B cell (primary cell): ENCODE measurements at regions not wholly inside any gene's neighbourhood (a gene's known extent, or its start where the extent isn't known, plus 50 kb on each side); places are given as distances from the start of the nearest gene placed in this dataset.

Source experiments
- ATAC-seq: fragments of 200-7000 bp; cut with Tn5 transposase; one replicate; pipeline ENCODE4 v1.10.0; 2021; ENCODE audit warnings: low read depth, mild to moderate bottlenecking, moderate number of reproducible peaks, moderate library complexity
- CTCF ChIA-PET: fragments of 350-600 bp; sonication (Branson Sonifier 250); formaldehyde crosslinking; loops from one replicate; lab custom pipeline; 2021; ENCODE audit warnings: antibody characterized with exemption, inconsistent platforms; lab: Charles Lee
- POLR2A ChIA-PET: fragments of 350-600 bp; sonication (Branson Sonifier 250); formaldehyde crosslinking; loops from one replicate; lab custom pipeline; 2021; ENCODE audit warnings: antibody characterized with exemption; lab: Charles Lee
- DNase-seq: peaks from one replicate; pipeline ENCODE4 v3.0.0; 2013
- H2AFZ ChIP-seq: 2 replicates; pipeline ENCODE4 v1.6.1; 2012; ENCODE audit warnings: mild to moderate bottlenecking, low read depth, low read length; ENCODE audit not compliant: insufficient read depth, poor library complexity, severe bottlenecking
- H3K27ac ChIP-seq, 2 donors: 1 replicate in 1 of 2; 2 replicates in 1 of 2; pipeline ENCODE4 v1.5.1; 2012 to 2013; ENCODE audit warnings: low read length in 2 of 2, mild to moderate bottlenecking in 2 of 2, moderate library complexity in 1 of 2
- H3K27me3 ChIP-seq, 4 experiments: fragments of 200-600 bp in 1 of 4; sonication (generic) in 1 of 4; replicated peaks in 1 of 4; 1 replicate in 2 of 4; 2 replicates in 2 of 4; pipeline versions ENCODE4 v1.6.1 to v1.7.0; 2013 to 2016; ENCODE audit warnings: low read length in 3 of 4, mild to moderate bottlenecking in 2 of 4, mixed read lengths in 1 of 4, moderate library complexity in 1 of 4; ENCODE audit not compliant: insufficient read depth in 4 of 4, control insufficient read depth in 3 of 4; ENCODE audit errors: control extremely low read depth in 1 of 4
- H3K36me3 ChIP-seq, 2 experiments: replicated peaks in 1 of 2; 1 replicate in 1 of 2; 2 replicates in 1 of 2; pipeline versions ENCODE4 v1.6.1 to v1.7.1; 2013; ENCODE audit warnings: low read length in 1 of 2; ENCODE audit not compliant: insufficient read depth in 2 of 2, control insufficient read depth in 1 of 2; ENCODE audit errors: control extremely low read depth in 1 of 2, extremely low read depth in 1 of 2
- H3K4me1 ChIP-seq, 2 donors: fragments of 200-600 bp in 1 of 2; sonication (generic) in 1 of 2; 1 replicate in 1 of 2; 2 replicates in 1 of 2; pipeline versions ENCODE4 v1.5.1 to v1.6.1; 2013 to 2017; ENCODE audit warnings: low read length in 2 of 2; ENCODE audit not compliant: control insufficient read depth in 2 of 2, insufficient read depth in 2 of 2
- H3K4me2 ChIP-seq: replicated peaks from 2 replicates; pipeline ENCODE3; 2012; ENCODE audit warnings: mild to moderate bottlenecking, low read depth, low read length; ENCODE audit not compliant: poor library complexity, severe bottlenecking
- H3K4me3 ChIP-seq, 5 experiments: fragments of 200-600 bp in 1 of 5; sonication (generic) in 1 of 5; 1 replicate in 3 of 5; 2 replicates in 2 of 5; pipeline versions ENCODE4 v1.5.1 to v1.7.0; 2011 to 2016; ENCODE audit warnings: low read length in 4 of 5, mild to moderate bottlenecking in 4 of 5, low read depth in 2 of 5, control low read depth in 1 of 5, moderate library complexity in 1 of 5; ENCODE audit not compliant: insufficient read depth in 1 of 5; ENCODE audit errors: control extremely low read depth in 1 of 5, extremely low read depth in 1 of 5
- H3K79me2 ChIP-seq: fragments of 200-600 bp; sonication (generic); one replicate; pipeline ENCODE4 v1.6.0; 2016; ENCODE audit warnings: low read length; ENCODE audit not compliant: control insufficient read depth, insufficient read depth
- H3K9ac ChIP-seq: fragments of 200-600 bp; sonication (generic); 2 replicates; pipeline ENCODE4 v1.6.1; 2017; ENCODE audit warnings: mild to moderate bottlenecking, low read length, moderate library complexity
- H3K9me3 ChIP-seq, 3 donors: one replicate each; pipeline versions ENCODE4 v1.6.1 to v1.7.1; 2013; ENCODE audit warnings: low read length in 2 of 3; ENCODE audit not compliant: control insufficient read depth in 2 of 3, insufficient read depth in 1 of 3; ENCODE audit errors: control extremely low read depth in 1 of 3
- H4K20me1 ChIP-seq: 2 replicates; pipeline ENCODE4 v1.6.0; 2012; ENCODE audit warnings: mild to moderate bottlenecking, low read length; ENCODE audit not compliant: insufficient read depth, control insufficient read depth, poor library complexity, severe bottlenecking
- H3K27ac Mint-ChIP-seq: one replicate; pipeline ENCODE4 v1.8.0; 2021; ENCODE audit warnings: mixed read lengths
- H3K27me3 Mint-ChIP-seq: one replicate; pipeline ENCODE4 v1.8.0; 2021; ENCODE audit warnings: mixed read lengths
- H3K4me1 Mint-ChIP-seq: one replicate; pipeline ENCODE4 v1.8.0; 2021; ENCODE audit warnings: mixed read lengths
- H3K4me3 Mint-ChIP-seq: one replicate; pipeline ENCODE4 v1.8.0; 2021; ENCODE audit warnings: mixed read lengths
- H3K9me3 Mint-ChIP-seq: one replicate; pipeline ENCODE4 v1.8.0; 2022; ENCODE audit warnings: mixed read lengths; ENCODE audit not compliant: insufficient read depth
- EZH2 ChIP-seq: IDR thresholded peaks from 2 replicates; pipeline ENCODE4 v1.6.1; 2012; ENCODE audit warnings: borderline replicate concordance, low read depth, mild to moderate bottlenecking, moderate library complexity, low read length; ENCODE audit not compliant: insufficient read depth, poor library complexity, severe bottlenecking
- WGBS: methylation state at CpG from one replicate; pipeline ENCODE4 v1.1.5; 2013; ENCODE audit warnings: missing lambda C conversion rate; ENCODE audit not compliant: insufficient coverage; 5-methylcytosine and 5-hydroxymethylcytosine counted together
- intact Hi-C: fragments of 100-400 bp; cut with micrococcal nuclease; formaldehyde crosslinking; loops from one replicate; pipeline ENCODE4 v1.10.0; 2022
- TF ChIP-seq, protein P1 (sequence below): fragments of 200-600 bp; IDR thresholded peaks from one replicate; pipeline ENCODE4 v1.8.0; 2022; ENCODE audit warnings: antibody characterized with exemption, mild to moderate bottlenecking

DNA sequence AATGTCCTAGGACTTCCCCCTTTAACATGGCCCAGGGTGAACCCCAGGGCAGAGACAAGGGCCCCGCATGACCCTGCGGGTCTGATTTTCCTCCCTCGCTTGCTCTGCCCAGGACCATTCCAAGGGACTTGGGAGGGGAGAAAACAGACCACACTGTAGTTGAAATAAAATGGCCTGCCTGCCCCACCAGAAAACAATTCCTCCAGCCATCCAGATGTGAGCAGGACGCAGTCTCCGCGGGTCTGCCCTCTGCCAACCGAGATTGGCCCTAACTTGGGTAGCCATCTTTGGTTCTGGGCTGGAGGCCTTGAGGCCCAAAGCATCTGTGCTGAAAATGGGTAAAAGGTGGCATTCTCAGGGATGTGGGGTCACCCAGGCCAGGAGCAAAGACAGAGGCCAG is 75.5 kb downstream of the RFLNA start:
- H3K27me3 Mint-ChIP-seq, result no peaks in the 10 kb centered on the region
- H3K4me3 Mint-ChIP-seq, result no peak overlapping the region
- H2AFZ ChIP-seq, result no peak overlapping the region
- CTCF ChIA-PET, result interaction anchor here (1.4 kb wide), 1 partner anchor 394 kb away, joined by 3 read pairs; no protein-coding TSS in a partner anchor
- DNase-seq, result no peak
- no peak overlapping the region for H3K27ac ChIP-seq
- H3K9me3 ChIP-seq, result no peaks in the 10 kb centered on the region
- H3K4me1 Mint-ChIP-seq, result no peaks in the 10 kb centered on the region
- no peak for TF ChIP-seq EZH2
- TF ChIP-seq, protein P1, sequence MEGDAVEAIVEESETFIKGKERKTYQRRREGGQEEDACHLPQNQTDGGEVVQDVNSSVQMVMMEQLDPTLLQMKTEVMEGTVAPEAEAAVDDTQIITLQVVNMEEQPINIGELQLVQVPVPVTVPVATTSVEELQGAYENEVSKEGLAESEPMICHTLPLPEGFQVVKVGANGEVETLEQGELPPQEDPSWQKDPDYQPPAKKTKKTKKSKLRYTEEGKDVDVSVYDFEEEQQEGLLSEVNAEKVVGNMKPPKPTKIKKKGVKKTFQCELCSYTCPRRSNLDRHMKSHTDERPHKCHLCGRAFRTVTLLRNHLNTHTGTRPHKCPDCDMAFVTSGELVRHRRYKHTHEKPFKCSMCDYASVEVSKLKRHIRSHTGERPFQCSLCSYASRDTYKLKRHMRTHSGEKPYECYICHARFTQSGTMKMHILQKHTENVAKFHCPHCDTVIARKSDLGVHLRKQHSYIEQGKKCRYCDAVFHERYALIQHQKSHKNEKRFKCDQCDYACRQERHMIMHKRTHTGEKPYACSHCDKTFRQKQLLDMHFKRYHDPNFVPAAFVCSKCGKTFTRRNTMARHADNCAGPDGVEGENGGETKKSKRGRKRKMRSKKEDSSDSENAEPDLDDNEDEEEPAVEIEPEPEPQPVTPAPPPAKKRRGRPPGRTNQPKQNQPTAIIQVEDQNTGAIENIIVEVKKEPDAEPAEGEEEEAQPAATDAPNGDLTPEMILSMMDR, result no peak
- H3K36me3 ChIP-seq, result peaks cover 0 to 45% of the 10 kb centered on the region in 2 experiments
- no peaks in the 10 kb centered on the region for H3K4me1 ChIP-seq
- no peak overlapping the region for H3K27ac Mint-ChIP-seq
- no peaks in the 10 kb centered on the region for H3K9me3 Mint-ChIP-seq
- intact Hi-C loops, result no loop called here
- H3K27me3 ChIP-seq, result no peaks in the 10 kb centered on the region
- peaks cover 33% of the 10 kb centered on the region for H3K79me2 ChIP-seq
- no peak overlapping the region for H3K9ac ChIP-seq
- H3K4me3 ChIP-seq, result no peak overlapping the region
- H3K4me2 ChIP-seq, result no peak overlapping the region
- POLR2A ChIA-PET, result no interaction called here
- H4K20me1 ChIP-seq, result peaks cover 33% of the 10 kb centered on the region
- WGBS, result 93% methylated on average over 4 of the region's 7 CpGs
- no peak for ATAC-seq

DNA sequence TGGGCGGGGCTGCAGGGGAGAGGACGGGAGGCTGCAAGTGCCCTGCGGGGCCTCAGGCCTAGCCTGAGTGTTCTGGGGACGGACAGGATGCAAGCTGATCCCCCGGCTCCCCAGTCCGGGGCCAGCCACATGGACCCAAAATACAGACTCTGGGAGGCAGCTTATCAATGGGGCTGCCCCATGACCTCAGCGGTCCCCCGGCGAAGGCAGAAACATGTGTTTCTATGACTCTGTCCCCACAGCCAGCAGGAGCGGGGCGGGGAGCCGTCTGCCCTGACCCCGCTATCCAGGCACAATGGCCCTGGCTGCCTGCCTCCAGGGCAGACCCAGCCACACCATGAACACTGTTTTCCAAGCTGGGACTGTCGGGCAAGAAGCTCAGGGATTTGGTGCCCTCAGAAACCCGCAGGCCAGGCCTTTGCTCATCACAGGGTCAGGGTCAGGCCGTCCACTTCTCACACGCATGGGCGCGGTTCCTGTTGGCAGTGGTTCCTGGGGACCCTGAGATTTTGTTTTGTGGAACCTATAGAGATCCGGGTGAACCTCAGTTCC is 75.0 kb downstream of the RFLNA start:
- intact Hi-C loops, result no loop called here
- ATAC-seq, result no peak
- Histone ChIP-seq H3K27me3 (no peaks in the 10 kb centered on the region), H3K4me2 (no peak overlapping the region), H4K20me1 (peaks cover 33% of the 10 kb centered on the region), H2AFZ (no peak overlapping the region), H3K4me1 (no peaks in the 10 kb centered on the region), H3K27ac (no peak overlapping the region), H3K9ac (no peak overlapping the region), H3K36me3 (peaks cover 0 to 44% of the 10 kb centered on the region in 2 experiments), H3K9me3 (no peaks in the 10 kb centered on the region), H3K79me2 (peaks cover 33% of the 10 kb centered on the region), H3K4me3 (no peak overlapping the region)
- DNase-seq, result no peak
- Mint-ChIP-seq H3K9me3 (no peaks in the 10 kb centered on the region), H3K27me3 (no peaks in the 10 kb centered on the region), H3K4me1 (no peaks in the 10 kb centered on the region), H3K4me3 (no peak overlapping the region), H3K27ac (no peak overlapping the region)
- ChIA-PET CTCF (interaction anchor here (1.4 kb wide), 1 partner anchor 394 kb away, joined by 3 read pairs; no protein-coding TSS in a partner anchor), POLR2A (no interaction called here)
- no peak for TF ChIP-seq EZH2
- TF ChIP-seq, protein P1, result no peak
- 96% methylated on average over 20 of the region's 20 CpGs for WGBS
